Activated CD8-positive, alpha-beta T cell treated with anti-CD3 and anti-CD28 coated beads for 36 hours (primary cell): ENCODE measurements at regions not wholly inside any gene's neighbourhood (a gene's known extent, or its start where the extent isn't known, plus 50 kb on each side); places are given as distances from the start of the nearest gene placed in this dataset.

Source experiments
- ATAC-seq: fragments of 200-7000 bp; cut with Tn5 transposase; one replicate; pipeline ENCODE4 v1.10.0; 2021; ENCODE audit warnings: mild to moderate bottlenecking, moderate library complexity
- CTCF ChIA-PET: fragments of 350-600 bp; sonication (Branson Sonifier 250); formaldehyde crosslinking; loops from one replicate; lab custom pipeline; 2021; ENCODE audit warnings: antibody characterized with exemption; lab: Charles Lee
- POLR2A ChIA-PET: fragments of 350-600 bp; sonication (Branson Sonifier 250); formaldehyde crosslinking; loops from one replicate; lab custom pipeline; 2021; ENCODE audit warnings: antibody characterized with exemption; lab: Charles Lee
- DNase-seq: peaks from one replicate; pipeline ENCODE4 v3.0.0-alpha.2; 2020
- H3K27ac Mint-ChIP-seq: one replicate; pipeline ENCODE4 v1.8.0; 2021; ENCODE audit warnings: mild to moderate bottlenecking, mixed read lengths
- H3K27me3 Mint-ChIP-seq: one replicate; pipeline ENCODE4 v1.8.0; 2021; ENCODE audit warnings: mixed read lengths
- H3K36me3 Mint-ChIP-seq: one replicate; pipeline ENCODE4 v1.8.0; 2021; ENCODE audit warnings: low read depth, mixed read lengths
- H3K4me1 Mint-ChIP-seq: one replicate; pipeline ENCODE4 v1.8.0; 2021; ENCODE audit warnings: low read depth, mixed read lengths
- H3K4me3 Mint-ChIP-seq: one replicate; pipeline ENCODE4 v1.8.0; 2021; ENCODE audit warnings: mild to moderate bottlenecking, moderate library complexity, mixed read lengths
- H3K9me3 Mint-ChIP-seq: one replicate; pipeline ENCODE4 v1.8.0; 2021; ENCODE audit warnings: mixed read lengths
- CTCF ChIP-seq: fragments of 200-600 bp; IDR thresholded peaks from one replicate; pipeline ENCODE4 v1.8.0; 2022; ENCODE audit warnings: antibody characterized with exemption, mild to moderate bottlenecking
- intact Hi-C: fragments of 100-400 bp; cut with micrococcal nuclease; formaldehyde crosslinking; loops from one replicate; pipeline ENCODE4 v1.10.0; 2022

DNA sequence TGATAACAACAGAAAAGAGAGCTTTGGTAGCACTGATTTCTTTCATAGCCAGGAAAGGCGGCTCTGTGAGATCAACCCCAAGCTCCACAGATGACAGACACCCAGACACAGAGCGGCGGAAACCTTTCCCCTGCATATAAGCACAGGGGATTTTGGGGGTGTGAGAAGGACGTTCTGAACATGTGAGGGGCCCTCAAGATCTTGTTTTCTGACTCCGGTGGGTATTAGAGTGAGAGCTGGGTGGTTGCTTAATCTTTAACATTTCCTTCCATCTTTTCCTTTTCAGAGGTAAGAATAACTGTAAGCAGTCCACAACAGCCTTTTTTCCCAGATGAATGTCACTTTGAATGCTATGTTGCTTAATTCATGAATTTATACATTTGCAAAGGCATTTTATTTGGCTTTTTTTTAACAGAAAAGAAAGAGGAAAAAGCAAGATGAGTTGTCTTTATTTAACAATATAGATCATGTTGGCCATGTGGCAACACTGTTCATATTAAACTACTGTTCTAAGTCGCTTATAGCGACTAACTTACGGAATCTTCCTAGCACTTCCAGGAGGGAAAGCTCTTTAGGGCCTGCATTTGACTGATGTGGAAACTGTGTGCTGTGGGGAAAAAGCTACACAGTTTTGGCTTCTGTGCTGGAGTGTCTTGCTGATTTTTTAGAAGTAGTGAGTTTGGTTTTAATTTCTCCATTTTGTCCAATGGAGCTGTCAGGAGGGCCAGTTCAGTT lies 80.5 kb upstream of the NAA20 start:
- intact Hi-C loops = no loop called here
- CTCF ChIA-PET = interaction anchor here (1.0 to 1.4 kb wide), 3 partner anchors 9 to 71 kb away, joined by 3 to 4 read pairs (median 3); no protein-coding TSS in a partner anchor

GRCh38 chr20:19937218-19937617 lies 79.9 kb upstream of the NAA20 start:
- POLR2A ChIA-PET = interaction anchor here (1.0 kb wide), 1 partner anchor 395 kb away, joined by 3 read pairs; no protein-coding TSS in a partner anchor
- CTCF ChIA-PET = interaction anchor here (1.0 to 1.4 kb wide), 3 partner anchors 8 to 71 kb away, joined by 3 to 4 read pairs (median 3); no protein-coding TSS in a partner anchor
- DNase-seq (peak; percentile 39), ATAC-seq (peak; percentile 72)
- intact Hi-C loops = no loop called here
- Mint-ChIP-seq H3K4me3 (no peak overlapping the region), H3K36me3 (no peaks in the 10 kb centered on the region), H3K27me3 (peaks cover 34% of the 10 kb centered on the region), H3K9me3 (no peaks in the 10 kb centered on the region), H3K27ac (no peak overlapping the region), H3K4me1 (peaks cover 18% of the 10 kb centered on the region)
- no peak for TF ChIP-seq CTCF

More for the DNA sequence above, 80.5 kb upstream of the NAA20 start:
- no peak for DNase-seq
- H3K27ac Mint-ChIP-seq = no peak overlapping the region
- peaks cover 18% of the 10 kb centered on the region for H3K4me1 Mint-ChIP-seq
- peaks cover 31% of the 10 kb centered on the region for H3K27me3 Mint-ChIP-seq
- no peak for ATAC-seq
- no peaks in the 10 kb centered on the region for H3K9me3 Mint-ChIP-seq
- no peaks in the 10 kb centered on the region for H3K36me3 Mint-ChIP-seq
- no peak overlapping the region for H3K4me3 Mint-ChIP-seq
- TF ChIP-seq CTCF = no peak
- POLR2A ChIA-PET = interaction anchor here (1.0 kb wide), 1 partner anchor 394 kb away, joined by 3 read pairs; no protein-coding TSS in a partner anchor

DNA sequence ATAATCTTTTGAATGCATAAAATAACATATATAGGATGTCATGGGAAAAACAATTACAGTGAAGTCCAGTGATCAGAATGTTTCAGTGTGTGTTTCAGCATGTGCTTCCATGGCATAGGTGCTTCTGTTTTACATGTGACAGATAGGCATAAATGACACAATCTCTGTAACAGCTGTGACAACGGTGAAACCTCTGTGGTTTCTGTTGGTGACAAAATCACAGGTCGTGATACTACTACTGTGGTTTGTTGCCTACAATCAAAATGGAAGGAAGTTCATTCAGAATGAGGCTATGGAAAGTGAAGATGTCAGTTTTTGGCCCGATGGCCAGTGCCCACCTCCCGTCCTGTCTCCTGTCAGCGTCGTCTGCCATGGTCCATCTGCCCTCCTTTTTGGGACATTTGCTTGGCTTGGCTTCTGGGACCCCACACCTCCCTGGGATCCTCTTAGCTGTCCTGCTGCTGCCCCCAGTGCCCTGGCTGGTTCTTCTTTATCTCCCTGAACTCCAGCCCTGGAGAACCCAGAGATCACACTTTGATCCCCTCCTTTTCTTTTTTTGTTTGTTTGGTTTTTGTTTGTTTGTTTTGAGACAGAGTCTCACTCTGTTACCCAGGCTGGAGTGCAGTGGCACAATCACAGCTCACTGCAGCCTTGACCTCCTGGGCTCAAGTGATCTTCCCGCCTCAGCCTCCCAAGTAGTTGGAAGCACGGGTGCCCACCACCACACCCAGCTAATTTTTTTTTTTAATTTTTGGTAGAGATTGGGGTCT lies 79.3 kb upstream of the NAA20 start:
- DNase-seq (peak; percentile 65), ATAC-seq (peak; percentile 90)
- H3K4me1 Mint-ChIP-seq = peaks cover 18% of the 10 kb centered on the region
- H3K36me3 Mint-ChIP-seq = no peaks in the 10 kb centered on the region
- intact Hi-C loops = no loop called here
- ChIA-PET CTCF (interaction anchor here (1.0 to 1.2 kb wide), 2 partner anchors 8 to 56 kb away, joined by 3 read pairs; no protein-coding TSS in a partner anchor), POLR2A (interaction anchor here (1.0 kb wide), 1 partner anchor 396 kb away, joined by 3 read pairs; no protein-coding TSS in a partner anchor)
- H3K4me3 Mint-ChIP-seq = no peak overlapping the region
- H3K9me3 Mint-ChIP-seq = no peaks in the 10 kb centered on the region
- no peak for TF ChIP-seq CTCF
- peaks cover 37% of the 10 kb centered on the region for H3K27me3 Mint-ChIP-seq
- no peak overlapping the region for H3K27ac Mint-ChIP-seq

GRCh38 chr20:19938421-19939090 lies 78.6 kb upstream of the NAA20 start:
- no peaks in the 10 kb centered on the region for H3K9me3 Mint-ChIP-seq
- H3K27me3 Mint-ChIP-seq = peaks cover 37% of the 10 kb centered on the region
- no peak for TF ChIP-seq CTCF
- DNase-seq = no peak
- H3K4me3 Mint-ChIP-seq = no peak overlapping the region
- ChIA-PET CTCF (no interaction called here), POLR2A (interaction anchor here (0.5 kb wide), 1 partner anchor 1447 kb away, joined by 3 read pairs; no protein-coding TSS in a partner anchor)
- peaks cover 18% of the 10 kb centered on the region for H3K4me1 Mint-ChIP-seq
- H3K27ac Mint-ChIP-seq = no peak overlapping the region
- H3K36me3 Mint-ChIP-seq = no peaks in the 10 kb centered on the region
- no peak for ATAC-seq
- intact Hi-C loops = no loop called here
